ENCODE measurements at regions not wholly inside any gene's neighbourhood (a gene's known extent, or its start where the extent isn't known, plus 50 kb on each side); places are given as distances from the start of the nearest gene placed in this dataset.

GRCh38 chr5:152503206-152503605 is 98.1 kb upstream of the NMUR2 start:
- Histone ChIP-seq H3K36me3 (replicated peaks; ENCODE audit: control insufficient read depth, insufficient read depth, low read length) (no peaks in the 10 kb centered on the region), H3K4me3 (ENCODE audit: insufficient read depth, low read depth, low read length) (no peak overlapping the region), H3K27me3 (ENCODE audit: control insufficient read depth, insufficient read depth, low read length) (no peaks in the 10 kb centered on the region)
- DNase-seq: no peak

- Histone ChIP-seq H3K4me3 (ENCODE audit: insufficient read depth, low read depth, low read length) (no peak overlapping the region), H3K27me3 (ENCODE audit: control insufficient read depth, insufficient read depth, low read length) (no peaks in the 10 kb centered on the region), H3K36me3 (replicated peaks; ENCODE audit: control insufficient read depth, insufficient read depth, low read length) (no peaks in the 10 kb centered on the region)
- peak; percentile 27 for DNase-seq
Observed at GRCh38 chr5:152505442-152506042, 100.5 kb upstream of the NMUR2 start.

- H3K36me3 ChIP-seq (replicated peaks; ENCODE audit: control insufficient read depth, insufficient read depth, low read length): no peaks in the 10 kb centered on the region
- no peaks in the 10 kb centered on the region for H3K27me3 ChIP-seq (ENCODE audit: control insufficient read depth, insufficient read depth, low read length)
- no peak for DNase-seq
- no peak overlapping the region for H3K4me3 ChIP-seq (ENCODE audit: insufficient read depth, low read depth, low read length)
Observed at GRCh38 chr5:152511120-152511519, 106.0 kb upstream of the NMUR2 start.

GRCh38 chr5:152511531-152512132 is 106.6 kb upstream of the NMUR2 start:
- Histone ChIP-seq H3K36me3 (replicated peaks; ENCODE audit: control insufficient read depth, insufficient read depth, low read length) (no peaks in the 10 kb centered on the region), H3K4me3 (ENCODE audit: insufficient read depth, low read depth, low read length) (no peak overlapping the region), H3K27me3 (ENCODE audit: control insufficient read depth, insufficient read depth, low read length) (no peaks in the 10 kb centered on the region)
- DNase-seq: peak; percentile 40

- DNase-seq: no peak
- Histone ChIP-seq H3K4me3 (ENCODE audit: insufficient read depth, low read depth, low read length) (no peak overlapping the region), H3K36me3 (replicated peaks; ENCODE audit: control insufficient read depth, insufficient read depth, low read length) (no peaks in the 10 kb centered on the region), H3K27me3 (ENCODE audit: control insufficient read depth, insufficient read depth, low read length) (no peaks in the 10 kb centered on the region)
Observed at GRCh38 chr5:152514827-152515397, 109.8 kb upstream of the NMUR2 start.

- no peak for DNase-seq
- Histone ChIP-seq H3K4me3 (ENCODE audit: insufficient read depth, low read depth, low read length) (no peak overlapping the region), H3K27me3 (ENCODE audit: control insufficient read depth, insufficient read depth, low read length) (no peaks in the 10 kb centered on the region), H3K36me3 (replicated peaks; ENCODE audit: control insufficient read depth, insufficient read depth, low read length) (no peaks in the 10 kb centered on the region)
Observed at GRCh38 chr5:152523964-152524363, 118.9 kb upstream of the NMUR2 start.

GRCh38 chr5:152527358-152528052 is 122.4 kb upstream of the NMUR2 start:
- no peak for DNase-seq
- Histone ChIP-seq H3K27me3 (ENCODE audit: control insufficient read depth, insufficient read depth, low read length) (no peaks in the 10 kb centered on the region), H3K4me3 (ENCODE audit: insufficient read depth, low read depth, low read length) (no peak overlapping the region), H3K36me3 (replicated peaks; ENCODE audit: control insufficient read depth, insufficient read depth, low read length) (no peaks in the 10 kb centered on the region)

GRCh38 chr5:152529440-152529839 is 124.4 kb upstream of the NMUR2 start:
- no peaks in the 10 kb centered on the region for H3K27me3 ChIP-seq (ENCODE audit: control insufficient read depth, insufficient read depth, low read length)
- no peak overlapping the region for H3K4me3 ChIP-seq (ENCODE audit: insufficient read depth, low read depth, low read length)
- no peaks in the 10 kb centered on the region for H3K36me3 ChIP-seq (replicated peaks; ENCODE audit: control insufficient read depth, insufficient read depth, low read length)
- no peak for DNase-seq

GRCh38 chr5:152532714-152533113 is 127.6 kb upstream of the NMUR2 start:
- no peak overlapping the region for H3K4me3 ChIP-seq (ENCODE audit: insufficient read depth, low read depth, low read length)
- no peak for DNase-seq
- H3K27me3 ChIP-seq (ENCODE audit: control insufficient read depth, insufficient read depth, low read length): no peaks in the 10 kb centered on the region
- no peaks in the 10 kb centered on the region for H3K36me3 ChIP-seq (replicated peaks; ENCODE audit: control insufficient read depth, insufficient read depth, low read length)

GRCh38 chr5:152534641-152535040 is 129.6 kb upstream of the NMUR2 start:
- Histone ChIP-seq H3K36me3 (replicated peaks; ENCODE audit: control insufficient read depth, insufficient read depth, low read length) (no peaks in the 10 kb centered on the region), H3K27me3 (ENCODE audit: control insufficient read depth, insufficient read depth, low read length) (no peaks in the 10 kb centered on the region), H3K4me3 (ENCODE audit: insufficient read depth, low read depth, low read length) (no peak overlapping the region)
- DNase-seq: no peak

- no peak overlapping the region for H3K4me3 ChIP-seq (ENCODE audit: insufficient read depth, low read depth, low read length)
- no peaks in the 10 kb centered on the region for H3K27me3 ChIP-seq (ENCODE audit: control insufficient read depth, insufficient read depth, low read length)
- DNase-seq: peak; percentile 31
Observed at GRCh38 chr5:152542741-152543140, 137.7 kb upstream of the NMUR2 start.

GRCh38 chr5:152546493-152546892 is 141.4 kb upstream of the NMUR2 start:
- no peak for DNase-seq
- no peaks in the 10 kb centered on the region for H3K27me3 ChIP-seq (ENCODE audit: control insufficient read depth, insufficient read depth, low read length)
- no peaks in the 10 kb centered on the region for H3K36me3 ChIP-seq (replicated peaks; ENCODE audit: control insufficient read depth, insufficient read depth, low read length)
- no peak overlapping the region for H3K4me3 ChIP-seq (ENCODE audit: insufficient read depth, low read depth, low read length)

More at GRCh38 chr5:152542741-152543140, 137.7 kb upstream of the NMUR2 start:
- no peaks in the 10 kb centered on the region for H3K36me3 ChIP-seq (replicated peaks; ENCODE audit: control insufficient read depth, insufficient read depth, low read length)

GRCh38 chr5:152547202-152547601 is 142.1 kb upstream of the NMUR2 start:
- Histone ChIP-seq H3K27me3 (ENCODE audit: control insufficient read depth, insufficient read depth, low read length) (no peaks in the 10 kb centered on the region), H3K36me3 (replicated peaks; ENCODE audit: control insufficient read depth, insufficient read depth, low read length) (no peaks in the 10 kb centered on the region), H3K4me3 (ENCODE audit: insufficient read depth, low read depth, low read length) (no peak overlapping the region)
- no peak for DNase-seq

GRCh38 chr5:152549709-152550108 is 144.6 kb upstream of the NMUR2 start:
- Histone ChIP-seq H3K36me3 (replicated peaks; ENCODE audit: control insufficient read depth, insufficient read depth, low read length) (no peaks in the 10 kb centered on the region), H3K4me3 (ENCODE audit: insufficient read depth, low read depth, low read length) (no peak overlapping the region), H3K27me3 (ENCODE audit: control insufficient read depth, insufficient read depth, low read length) (no peaks in the 10 kb centered on the region)
- DNase-seq: no peak

GRCh38 chr5:152551061-152551460 is 146.0 kb upstream of the NMUR2 start:
- no peak for DNase-seq
- H3K36me3 ChIP-seq (replicated peaks; ENCODE audit: control insufficient read depth, insufficient read depth, low read length): no peaks in the 10 kb centered on the region
- H3K4me3 ChIP-seq (ENCODE audit: insufficient read depth, low read depth, low read length): no peak overlapping the region
- no peaks in the 10 kb centered on the region for H3K27me3 ChIP-seq (ENCODE audit: control insufficient read depth, insufficient read depth, low read length)

Measured in H7 (cell line).